Upper lobe of left lung (tissue), 4 donors: ENCODE measurements at regions not wholly inside any gene's neighbourhood (a gene's known extent, or its start where the extent isn't known, plus 50 kb on each side); places are given as distances from the start of the nearest gene placed in this dataset.

Experiments used
- POLR2A ChIP-seq, 4 donors: fragments of 450-650 bp; IDR thresholded peaks; one replicate each; pipeline ENCODE4 v1.5.1; 2016 to 2017; ENCODE audit warnings: antibody characterized with exemption in 4 of 4, mild to moderate bottlenecking in 2 of 4
- TF ChIP-seq, protein P1 (sequence below), 6 experiments: fragments of 450-650 bp in 4 of 6; fragments of 200-600 bp in 2 of 6; sonication (generic) in 2 of 6; IDR thresholded peaks; one replicate each; pipeline ENCODE4 v1.5.1; 2016 to 2019; ENCODE audit warnings: antibody characterized with exemption in 6 of 6

DNA sequence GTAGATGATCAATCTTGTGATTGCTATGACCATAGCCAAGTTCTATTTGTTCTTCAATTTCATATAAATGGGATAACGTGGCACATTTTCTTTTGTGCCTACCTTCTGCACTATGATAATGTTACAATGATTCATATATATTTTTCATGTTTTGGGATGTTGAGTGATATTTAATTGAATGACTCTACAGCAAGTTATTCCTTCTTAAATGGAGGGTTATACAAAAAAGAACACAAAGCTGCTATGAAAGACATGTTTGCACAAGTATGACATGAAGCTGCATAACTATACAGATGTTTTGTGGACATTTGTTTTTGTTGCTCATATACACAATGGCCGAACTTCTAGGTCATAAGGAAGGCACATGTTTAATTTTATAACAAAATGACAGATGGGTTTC lies 356.2 kb downstream of the CBLN2 start:
- TF ChIP-seq, protein P1, sequence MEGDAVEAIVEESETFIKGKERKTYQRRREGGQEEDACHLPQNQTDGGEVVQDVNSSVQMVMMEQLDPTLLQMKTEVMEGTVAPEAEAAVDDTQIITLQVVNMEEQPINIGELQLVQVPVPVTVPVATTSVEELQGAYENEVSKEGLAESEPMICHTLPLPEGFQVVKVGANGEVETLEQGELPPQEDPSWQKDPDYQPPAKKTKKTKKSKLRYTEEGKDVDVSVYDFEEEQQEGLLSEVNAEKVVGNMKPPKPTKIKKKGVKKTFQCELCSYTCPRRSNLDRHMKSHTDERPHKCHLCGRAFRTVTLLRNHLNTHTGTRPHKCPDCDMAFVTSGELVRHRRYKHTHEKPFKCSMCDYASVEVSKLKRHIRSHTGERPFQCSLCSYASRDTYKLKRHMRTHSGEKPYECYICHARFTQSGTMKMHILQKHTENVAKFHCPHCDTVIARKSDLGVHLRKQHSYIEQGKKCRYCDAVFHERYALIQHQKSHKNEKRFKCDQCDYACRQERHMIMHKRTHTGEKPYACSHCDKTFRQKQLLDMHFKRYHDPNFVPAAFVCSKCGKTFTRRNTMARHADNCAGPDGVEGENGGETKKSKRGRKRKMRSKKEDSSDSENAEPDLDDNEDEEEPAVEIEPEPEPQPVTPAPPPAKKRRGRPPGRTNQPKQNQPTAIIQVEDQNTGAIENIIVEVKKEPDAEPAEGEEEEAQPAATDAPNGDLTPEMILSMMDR (IDR thresholded peaks at IDR 0.05): no peak
- TF ChIP-seq POLR2A (IDR thresholded peaks at IDR 0.05): no peak
